NCI-H345 treated with DMSO at 0.1 percent for 48 hours (cell line): ENCODE measurements at regions not wholly inside any gene's neighbourhood (a gene's known extent, or its start where the extent isn't known, plus 50 kb on each side); places are given as distances from the start of the nearest gene placed in this dataset.

Source experiments
- DNase-seq: peaks from one replicate; lab custom pipeline; 2025; ENCODE audit not compliant: unreplicated experiment; lab: John Stamatoyannopoulos, UW

GRCh38 chr7:106423111-106423510 lies 138.3 kb upstream of the NAMPT start:
- DNase-seq: no peak

- peak; percentile 63 for DNase-seq
These were observed 136.5 kb upstream of the NAMPT start for GRCh38 chr7:106421181-106421762.

GRCh38 chr7:106420736-106421135 lies 136.0 kb upstream of the NAMPT start:
- DNase-seq: no peak

GRCh38 chr7:106420210-106420609 lies 135.4 kb upstream of the NAMPT start:
- DNase-seq: no peak

- DNase-seq: no peak
These were observed 134.8 kb upstream of the NAMPT start for GRCh38 chr7:106419455-106420182.

GRCh38 chr7:106418526-106418925 lies 133.7 kb upstream of the NAMPT start:
- no peak for DNase-seq

GRCh38 chr7:106418094-106418493 lies 133.3 kb upstream of the NAMPT start:
- no peak for DNase-seq

- no peak for DNase-seq
These were observed 132.6 kb upstream of the NAMPT start for GRCh38 chr7:106417273-106417902.

- DNase-seq: no peak
These were observed 131.6 kb upstream of the NAMPT start for GRCh38 chr7:106416430-106416829.

GRCh38 chr7:106415433-106415832 lies 130.7 kb upstream of the NAMPT start:
- no peak for DNase-seq

- no peak for DNase-seq
These were observed 128.7 kb upstream of the NAMPT start for GRCh38 chr7:106413446-106413845.

GRCh38 chr7:106405697-106406141 lies 120.9 kb upstream of the NAMPT start:
- DNase-seq: no peak

GRCh38 chr7:106402898-106403297 lies 118.1 kb upstream of the NAMPT start:
- DNase-seq: no peak

- no peak for DNase-seq
These were observed 116.1 kb upstream of the NAMPT start for GRCh38 chr7:106400923-106401322.

- no peak for DNase-seq
These were observed 114.0 kb upstream of the NAMPT start for GRCh38 chr7:106398786-106399185.

- no peak for DNase-seq
These were observed 113.2 kb upstream of the NAMPT start for GRCh38 chr7:106397994-106398393.

GRCh38 chr7:106394526-106394925 lies 109.7 kb upstream of the NAMPT start:
- DNase-seq: no peak

GRCh38 chr7:106393564-106394251 lies 108.9 kb upstream of the NAMPT start:
- no peak for DNase-seq

- DNase-seq: no peak
These were observed 107.8 kb upstream of the NAMPT start for GRCh38 chr7:106392590-106392989.

GRCh38 chr7:106392144-106392543 lies 107.4 kb upstream of the NAMPT start:
- DNase-seq: no peak

- no peak for DNase-seq
These were observed 102.2 kb upstream of the NAMPT start for GRCh38 chr7:106386958-106387357.

- no peak for DNase-seq
These were observed 99.6 kb upstream of the NAMPT start for GRCh38 chr7:106384373-106384772.
